ENCODE measurements at regions not wholly inside any gene's neighbourhood (a gene's known extent, or its start where the extent isn't known, plus 50 kb on each side); places are given as distances from the start of the nearest gene placed in this dataset.
A peak's percentile ranks its signal among the peaks of the same experiment; 100 is the strongest.

GRCh38 chr13:51026016-51026415 is 85.1 kb downstream of the C13orf42 start (continued):
- TF ChIP-seq ELK1 (CRISPR knock-in tag; IDR thresholded peaks at IDR 0.05) (no peak), ZNF121 (CRISPR knock-in tag; conservative IDR thresholded peaks at IDR 0.05) (no peak), TFE3 (CRISPR knock-in tag; IDR thresholded peaks at IDR 0.05) (no peak), ZNF146 (CRISPR knock-in tag; IDR thresholded peaks at IDR 0.05; ENCODE audit: unreplicated experiment) (no peak), ZNF274 (IDR thresholded peaks at IDR 0.05; ENCODE audit: borderline replicate concordance, low read depth, low read length) (no peak), CREBBP (IDR thresholded peaks at IDR 0.05; ENCODE audit: low read depth, low read length) (no peak)

- Histone ChIP-seq H3K9ac (ENCODE audit: insufficient read depth in 1 of 2, low read depth in 2 of 2, low read length in 2 of 2) (no peak overlapping the region), H3K4me2 (ENCODE audit: insufficient read depth, low read length) (no peak overlapping the region), H3K36me3 (ENCODE audit: control insufficient read depth, insufficient read depth, low read length) (no peaks in the 10 kb centered on the region), H3K4me1 (replicated peaks in 1 of 2; ENCODE audit: control insufficient read depth in 2 of 2, insufficient read depth in 2 of 2, low read length in 2 of 2) (no peaks in the 10 kb centered on the region), H4K20me1 (replicated peaks; ENCODE audit: control insufficient read depth, insufficient read depth, low read length) (no peaks in the 10 kb centered on the region), H3K79me2 (ENCODE audit: control insufficient read depth, insufficient read depth, low read length) (no peaks in the 10 kb centered on the region), H3K4me3 (no peak overlapping the region), H3K27ac (ENCODE audit: extremely low read depth, low read depth, low read length) (no peak overlapping the region), H3K27me3 (ENCODE audit: control insufficient read depth in 2 of 2, insufficient read depth in 2 of 2, low read length in 2 of 2) (peaks cover 2 to 13% of the 10 kb centered on the region in 2 experiments; a peak in 2 of 5 replicates), H2AFZ (ENCODE audit: low read depth, low read length) (no peak overlapping the region), H3K9me3 (replicated peaks; ENCODE audit: control insufficient read depth, insufficient read depth, low read depth, low read length) (no peaks in the 10 kb centered on the region), H3K9me1 (ENCODE audit: control insufficient read depth, insufficient read depth, low read length) (no peaks in the 10 kb centered on the region)
- FAIRE-seq, result no peak
- ChIA-PET POLR2A (interaction anchor here (0.7 to 0.9 kb wide), 2 partner anchors 11 to 43 kb away, joined by 3 read pairs; no protein-coding TSS in a partner anchor), CTCF (ENCODE audit: low intra/inter-chr PET ratio) (no interaction called here)
- TF ChIP-seq SPI1 (IDR thresholded peaks at IDR 0.05; ENCODE audit: borderline replicate concordance, low read depth, low read length) (peak; percentile 62; the same call in 1 of the 2 replicates), ARID4B (CRISPR knock-in tag; IDR thresholded peaks at IDR 0.05) (no peak)
- no TSS peak for BruUV-seq (replicated peaks)
- intact Hi-C loops (cut with micrococcal nuclease), result no loop called here
- WGBS (ENCODE audit: insufficient coverage, low coverage, missing lambda C conversion rate), result 1% methylated on average over 11 of the region's 11 CpGs
- no peak for DNase-seq (ENCODE audit: extremely low read depth in 1 of 4, low spot score in 3 of 4)
- in situ Hi-C loops (cut with MboI), result no loop called here
- ATAC-seq, result no peak
Observed at GRCh38 chr13:51025245-51025905, 85.7 kb downstream of the C13orf42 start.
